Chondrocyte (in vitro differentiated cells): ENCODE measurements at regions not wholly inside any gene's neighbourhood (a gene's known extent, or its start where the extent isn't known, plus 50 kb on each side); places are given as distances from the start of the nearest gene placed in this dataset.

ENCODE experiments used
- DNase-seq: peaks from one replicate; pipeline ENCODE4 v3.0.0; 2021; ENCODE audit warnings: mixed read lengths, low spot score
- H3K27ac Mint-ChIP-seq: one replicate; pipeline ENCODE4 v1.8.0; 2021; ENCODE audit warnings: mild to moderate bottlenecking, moderate library complexity, mixed read lengths; ENCODE audit not compliant: unreplicated experiment
- H3K27me3 Mint-ChIP-seq: 2 replicates; pipeline ENCODE4 v1.8.0; 2021; ENCODE audit warnings: low read depth, mixed read lengths
- H3K36me3 Mint-ChIP-seq: 2 replicates; pipeline ENCODE4 v1.8.0; 2021; ENCODE audit warnings: low read depth, mixed read lengths
- H3K4me1 Mint-ChIP-seq: 2 replicates; pipeline ENCODE4 v1.8.0; 2021; ENCODE audit warnings: low read depth, mild to moderate bottlenecking, mixed read lengths
- H3K4me3 Mint-ChIP-seq: one replicate; pipeline ENCODE4 v1.8.0; 2021; ENCODE audit warnings: mild to moderate bottlenecking, moderate library complexity, mixed read lengths; ENCODE audit not compliant: unreplicated experiment
- H3K9me3 Mint-ChIP-seq: 2 replicates; pipeline ENCODE4 v1.8.0; 2021; ENCODE audit warnings: low read depth, mixed read lengths
- TF ChIP-seq, protein P1 (sequence below): fragments of 200-600 bp; sonication (generic); IDR thresholded peaks from 2 replicates; pipeline ENCODE4 v1.5.0; 2021; ENCODE audit warnings: antibody characterized with exemption, mild to moderate bottlenecking, moderate library complexity

DNA sequence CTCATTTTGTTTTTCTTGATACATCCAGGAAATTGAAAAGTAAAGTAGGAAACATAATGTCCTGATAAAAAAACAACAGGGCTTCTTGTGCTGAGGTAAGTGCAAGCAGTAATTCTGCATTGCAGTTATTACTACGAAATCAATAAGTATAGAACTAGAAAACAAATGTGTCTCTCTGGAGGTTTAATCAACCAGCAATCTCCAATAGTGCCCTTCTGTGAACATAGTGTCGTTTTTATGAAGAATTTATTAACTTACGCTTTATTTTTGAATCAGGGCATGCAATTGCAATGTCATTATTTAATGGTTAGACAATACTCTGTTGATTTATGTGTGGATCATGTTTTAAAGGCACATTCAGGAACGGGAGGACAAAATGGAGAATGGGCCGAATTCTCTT is 494.1 kb upstream of the NOVA1 start:
- Mint-ChIP-seq H3K4me3 (no peak overlapping the region), H3K27me3 (peaks cover 2% of the 10 kb centered on the region)

DNA sequence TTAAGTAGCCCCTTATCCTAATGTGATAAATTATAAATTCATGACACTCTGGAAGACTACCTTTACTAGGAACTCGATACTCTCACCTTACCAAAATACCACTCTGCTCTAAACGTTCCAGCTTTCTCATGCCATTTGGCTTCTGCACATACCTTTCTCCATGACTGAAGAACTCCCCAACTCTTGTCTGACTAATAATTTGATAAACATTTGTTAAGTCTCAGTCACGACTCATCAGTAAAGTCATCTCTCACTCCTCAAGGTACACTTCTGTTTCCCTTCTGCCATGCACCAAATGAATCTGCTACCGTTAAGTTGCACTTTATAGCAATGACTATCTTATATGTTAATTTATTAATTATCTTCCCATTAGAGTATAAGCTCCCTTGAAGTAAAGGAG is 498.3 kb upstream of the NOVA1 start:
- TF ChIP-seq, protein P1, sequence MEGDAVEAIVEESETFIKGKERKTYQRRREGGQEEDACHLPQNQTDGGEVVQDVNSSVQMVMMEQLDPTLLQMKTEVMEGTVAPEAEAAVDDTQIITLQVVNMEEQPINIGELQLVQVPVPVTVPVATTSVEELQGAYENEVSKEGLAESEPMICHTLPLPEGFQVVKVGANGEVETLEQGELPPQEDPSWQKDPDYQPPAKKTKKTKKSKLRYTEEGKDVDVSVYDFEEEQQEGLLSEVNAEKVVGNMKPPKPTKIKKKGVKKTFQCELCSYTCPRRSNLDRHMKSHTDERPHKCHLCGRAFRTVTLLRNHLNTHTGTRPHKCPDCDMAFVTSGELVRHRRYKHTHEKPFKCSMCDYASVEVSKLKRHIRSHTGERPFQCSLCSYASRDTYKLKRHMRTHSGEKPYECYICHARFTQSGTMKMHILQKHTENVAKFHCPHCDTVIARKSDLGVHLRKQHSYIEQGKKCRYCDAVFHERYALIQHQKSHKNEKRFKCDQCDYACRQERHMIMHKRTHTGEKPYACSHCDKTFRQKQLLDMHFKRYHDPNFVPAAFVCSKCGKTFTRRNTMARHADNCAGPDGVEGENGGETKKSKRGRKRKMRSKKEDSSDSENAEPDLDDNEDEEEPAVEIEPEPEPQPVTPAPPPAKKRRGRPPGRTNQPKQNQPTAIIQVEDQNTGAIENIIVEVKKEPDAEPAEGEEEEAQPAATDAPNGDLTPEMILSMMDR: no peak
- no peaks in the 10 kb centered on the region for H3K27me3 Mint-ChIP-seq
- H3K4me1 Mint-ChIP-seq: no peaks in the 10 kb centered on the region
- no peak overlapping the region for H3K4me3 Mint-ChIP-seq
- peaks cover 17% of the 10 kb centered on the region for H3K9me3 Mint-ChIP-seq
- no peak overlapping the region for H3K27ac Mint-ChIP-seq
- no peaks in the 10 kb centered on the region for H3K36me3 Mint-ChIP-seq
- DNase-seq: no peak

More for the DNA sequence above, 494.1 kb upstream of the NOVA1 start:
- Mint-ChIP-seq H3K4me1 (no peaks in the 10 kb centered on the region), H3K27ac (no peak overlapping the region), H3K36me3 (no peaks in the 10 kb centered on the region), H3K9me3 (no peaks in the 10 kb centered on the region)
- no peak for DNase-seq
- TF ChIP-seq, protein P1: no peak

DNA sequence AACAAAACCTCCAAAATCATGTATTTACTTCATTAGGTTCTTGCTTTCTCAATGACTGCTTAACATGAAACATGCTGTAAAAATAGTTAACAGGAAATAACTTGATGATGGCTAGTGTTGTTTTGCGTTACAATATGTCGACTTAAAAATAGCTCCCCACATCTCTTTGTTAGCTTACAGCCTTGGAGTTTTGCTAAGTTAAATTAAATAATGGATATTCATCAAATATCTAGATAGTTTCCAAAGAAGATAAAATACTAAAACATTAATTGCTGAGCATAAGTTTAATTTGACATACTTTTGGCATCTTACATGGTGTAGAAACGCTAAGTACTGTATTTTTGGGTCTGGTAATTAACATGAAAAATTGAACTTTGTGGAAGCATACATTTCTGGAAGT is 500.6 kb upstream of the NOVA1 start:
- Mint-ChIP-seq H3K27ac (no peak overlapping the region), H3K4me1 (no peaks in the 10 kb centered on the region), H3K27me3 (no peaks in the 10 kb centered on the region), H3K9me3 (peaks cover 27% of the 10 kb centered on the region), H3K4me3 (no peak overlapping the region), H3K36me3 (no peaks in the 10 kb centered on the region)
- no peak for DNase-seq
- TF ChIP-seq, protein P1: no peak

DNA sequence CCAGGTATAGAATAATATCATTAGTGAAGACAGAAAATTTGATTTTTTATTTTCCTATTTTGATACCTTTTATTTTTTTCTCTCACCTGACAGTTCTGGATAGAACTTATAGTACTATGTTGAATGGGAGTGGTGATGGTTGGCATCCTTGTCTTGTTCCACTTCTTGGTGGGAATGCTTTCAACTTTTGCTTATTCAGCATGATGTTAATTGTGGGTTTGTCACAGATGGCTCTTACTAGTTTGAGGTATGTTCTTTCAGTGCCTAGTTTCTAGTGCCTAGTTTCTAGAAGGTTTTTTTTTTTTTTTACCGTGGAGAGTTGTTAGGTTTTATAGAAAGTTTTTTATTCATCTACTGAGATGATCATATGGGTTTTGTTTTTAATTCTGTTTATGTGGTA is 516.3 kb upstream of the NOVA1 start:
- H3K9me3 Mint-ChIP-seq: peaks cover 11% of the 10 kb centered on the region
- H3K36me3 Mint-ChIP-seq: no peaks in the 10 kb centered on the region

DNA sequence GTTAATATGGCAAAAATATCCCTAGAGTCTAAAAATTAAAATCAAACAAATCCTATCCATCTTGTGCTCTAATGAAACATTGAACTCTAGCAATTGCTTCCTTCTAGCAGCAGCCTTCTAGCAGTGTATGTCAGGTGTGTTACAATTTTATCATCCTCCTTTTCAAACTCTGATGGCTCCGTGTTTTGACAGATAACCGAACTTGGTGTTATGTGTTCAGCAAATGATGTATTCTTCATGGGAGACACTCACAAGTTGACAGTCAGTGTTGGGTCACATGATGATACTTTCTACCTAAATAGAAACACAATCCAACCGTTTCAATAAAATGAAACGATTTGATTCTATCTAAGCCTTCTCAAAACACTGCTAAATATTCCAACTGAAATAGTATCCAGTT is 525.3 kb upstream of the NOVA1 start:
- H3K9me3 Mint-ChIP-seq: peaks cover 27% of the 10 kb centered on the region
- H3K36me3 Mint-ChIP-seq: no peaks in the 10 kb centered on the region
- H3K4me1 Mint-ChIP-seq: no peaks in the 10 kb centered on the region
- H3K27ac Mint-ChIP-seq: no peak overlapping the region
- no peak overlapping the region for H3K4me3 Mint-ChIP-seq
- no peaks in the 10 kb centered on the region for H3K27me3 Mint-ChIP-seq
- no peak for DNase-seq
- TF ChIP-seq, protein P1: no peak

More for the DNA sequence above, 516.3 kb upstream of the NOVA1 start:
- no peak overlapping the region for H3K27ac Mint-ChIP-seq
- TF ChIP-seq, protein P1: no peak
- H3K4me1 Mint-ChIP-seq: no peaks in the 10 kb centered on the region
- no peaks in the 10 kb centered on the region for H3K27me3 Mint-ChIP-seq
- DNase-seq: no peak
- H3K4me3 Mint-ChIP-seq: no peak overlapping the region
